Islet precursor cell (in vitro differentiated cells): ENCODE measurements at regions not wholly inside any gene's neighbourhood (a gene's known extent, or its start where the extent isn't known, plus 50 kb on each side); places are given as distances from the start of the nearest gene placed in this dataset.
A peak's percentile ranks its signal among the peaks of the same experiment; 100 is the strongest.

Source experiments
- DNase-seq: peaks from one replicate; pipeline ENCODE4 v3.0.0-alpha.2; 2018

GRCh38 chr20:7264137-7264536 is 496.7 kb downstream of the BMP2 start:
- DNase-seq: no peak

GRCh38 chr20:7269452-7269851 is 502.0 kb downstream of the BMP2 start:
- no peak for DNase-seq

GRCh38 chr20:7272512-7272911 is 505.0 kb downstream of the BMP2 start:
- DNase-seq: no peak

GRCh38 chr20:7274870-7275269 is 507.4 kb downstream of the BMP2 start:
- DNase-seq: no peak

GRCh38 chr20:7275645-7276237 is 508.3 kb downstream of the BMP2 start:
- no peak for DNase-seq

GRCh38 chr20:7285918-7286556 is 518.6 kb downstream of the BMP2 start:
- DNase-seq: peak; percentile 82

GRCh38 chr20:7291323-7291943 is 523.9 kb downstream of the BMP2 start:
- no peak for DNase-seq

- DNase-seq: no peak
Observed at GRCh38 chr20:7291946-7292345, 524.5 kb downstream of the BMP2 start.

- DNase-seq: no peak
Observed at GRCh38 chr20:7294816-7295360, 527.4 kb downstream of the BMP2 start.

GRCh38 chr20:7301807-7302206 is 534.3 kb downstream of the BMP2 start:
- no peak for DNase-seq

GRCh38 chr20:7302250-7302649 is 534.8 kb downstream of the BMP2 start:
- no peak for DNase-seq

- no peak for DNase-seq
Observed at GRCh38 chr20:7305976-7306375, 538.5 kb downstream of the BMP2 start.

- no peak for DNase-seq
Observed at GRCh38 chr20:7308163-7308562, 540.7 kb downstream of the BMP2 start.

- no peak for DNase-seq
Observed at GRCh38 chr20:7313047-7313446, 545.6 kb downstream of the BMP2 start.

- DNase-seq: no peak
Observed at GRCh38 chr20:7323957-7324356, 556.5 kb downstream of the BMP2 start.

GRCh38 chr20:7327810-7328209 is 560.3 kb downstream of the BMP2 start:
- DNase-seq: no peak

- no peak for DNase-seq
Observed at GRCh38 chr20:7330850-7331249, 563.4 kb downstream of the BMP2 start.

GRCh38 chr20:7332169-7332568 is 564.7 kb downstream of the BMP2 start:
- DNase-seq: no peak

- no peak for DNase-seq
Observed at GRCh38 chr20:7333841-7334240, 566.4 kb downstream of the BMP2 start.

GRCh38 chr20:7346026-7346425 is 578.5 kb downstream of the BMP2 start:
- no peak for DNase-seq

- no peak for DNase-seq
Observed at GRCh38 chr20:7346562-7346961, 579.1 kb downstream of the BMP2 start.

GRCh38 chr20:7347409-7347808 is 579.9 kb downstream of the BMP2 start:
- DNase-seq: peak; percentile 67

- no peak for DNase-seq
Observed at GRCh38 chr20:7348253-7348652, 580.8 kb downstream of the BMP2 start.

GRCh38 chr20:7352165-7352564 is 584.7 kb downstream of the BMP2 start:
- no peak for DNase-seq
